Thyroid gland (tissue), 4 donors: ENCODE measurements at regions not wholly inside any gene's neighbourhood (a gene's known extent, or its start where the extent isn't known, plus 50 kb on each side); places are given as distances from the start of the nearest gene placed in this dataset.

Experiments
- DNase-seq, 2 donors: peaks; one replicate each; pipeline ENCODE4 v3.0.0-alpha.2; 2019
- H3K27ac ChIP-seq, 3 donors: fragments of 200-600 bp; sonication (generic); 1 replicate in 2 of 3; 2 replicates in 1 of 3; pipeline ENCODE4 v1.5.1; 2016 to 2019; ENCODE audit warnings: mild to moderate bottlenecking in 1 of 3, moderate library complexity in 1 of 3
- H3K27me3 ChIP-seq: fragments of 200-600 bp; sonication (generic); one replicate; pipeline ENCODE4 v1.5.1; 2019
- H3K36me3 ChIP-seq, 2 donors: fragments of 200-600 bp; sonication (generic); one replicate each; pipeline ENCODE4 v1.5.1; 2016 to 2019
- H3K4me1 ChIP-seq, 2 donors: fragments of 200-600 bp; sonication (generic); one replicate each; pipeline ENCODE4 v1.5.1; 2017 to 2019
- H3K4me3 ChIP-seq, 3 donors: fragments of 200-600 bp; sonication (generic); replicated peaks in 1 of 3; 1 replicate in 2 of 3; 2 replicates in 1 of 3; pipeline ENCODE4 v1.5.1; 2016; ENCODE audit warnings: mild to moderate bottlenecking in 1 of 3
- H3K9me3 ChIP-seq: fragments of 200-600 bp; sonication (generic); one replicate; pipeline ENCODE4 v1.5.1; 2017
- POLR2A ChIP-seq, 2 donors: fragments of 450-650 bp; IDR thresholded peaks; one replicate each; pipeline ENCODE4 v1.6.1; 2017; ENCODE audit warnings: antibody characterized with exemption in 2 of 2, mild to moderate bottlenecking in 2 of 2, moderate library complexity in 1 of 2
- WGBS, 2 donors: methylation state at CpG; one replicate each; pipeline ENCODE4 v1.1.5; 2017; 5-methylcytosine and 5-hydroxymethylcytosine counted together
- intact Hi-C: fragments of 100-400 bp; cut with DNase I; formaldehyde crosslinking; loops from one replicate; pipeline ENCODE4 v1.15.1; 2023
- TF ChIP-seq, protein P1 (sequence below), 6 experiments: fragments of 200-600 bp in 3 of 6; fragments of 450-650 bp in 3 of 6; sonication (generic) in 3 of 6; IDR thresholded peaks; one replicate each; pipeline ENCODE4 v1.5.1; 2016 to 2019; ENCODE audit warnings: antibody characterized with exemption in 6 of 6, mild to moderate bottlenecking in 2 of 6, inconsistent platforms in 1 of 6, moderate library complexity in 1 of 6

DNA sequence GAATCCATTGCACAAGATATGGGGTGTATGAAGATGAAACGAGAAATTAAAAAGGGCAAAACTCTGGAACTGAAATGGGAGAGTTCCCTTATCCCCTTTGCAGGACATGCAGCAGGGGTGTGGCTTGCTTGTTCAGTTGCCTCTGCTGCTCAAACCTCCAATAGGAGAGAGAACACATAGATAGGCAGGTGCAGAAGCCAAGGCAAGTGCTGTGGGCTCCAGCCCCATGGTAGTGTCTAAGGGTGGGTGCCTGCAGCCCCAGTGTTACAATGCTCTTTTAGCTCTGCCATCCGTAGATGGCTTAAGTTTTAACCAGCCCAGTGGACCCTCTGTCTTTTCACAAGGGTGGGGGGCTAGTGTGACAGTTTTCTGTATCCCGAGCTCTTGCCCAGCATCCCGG is 69.7 kb downstream of the CMAS start:
- Histone ChIP-seq H3K36me3 (no peaks in the 10 kb centered on the region), H3K27ac (no peak overlapping the region), H3K9me3 (no peaks in the 10 kb centered on the region), H3K4me1 (no peaks in the 10 kb centered on the region), H3K27me3 (no peaks in the 10 kb centered on the region), H3K4me3 (no peak overlapping the region)
- WGBS, 2 donors: 74% methylated on average over 4 of the region's 4 CpGs
- DNase-seq: no peak
- intact Hi-C loops: no loop called here
- TF ChIP-seq, protein P1, sequence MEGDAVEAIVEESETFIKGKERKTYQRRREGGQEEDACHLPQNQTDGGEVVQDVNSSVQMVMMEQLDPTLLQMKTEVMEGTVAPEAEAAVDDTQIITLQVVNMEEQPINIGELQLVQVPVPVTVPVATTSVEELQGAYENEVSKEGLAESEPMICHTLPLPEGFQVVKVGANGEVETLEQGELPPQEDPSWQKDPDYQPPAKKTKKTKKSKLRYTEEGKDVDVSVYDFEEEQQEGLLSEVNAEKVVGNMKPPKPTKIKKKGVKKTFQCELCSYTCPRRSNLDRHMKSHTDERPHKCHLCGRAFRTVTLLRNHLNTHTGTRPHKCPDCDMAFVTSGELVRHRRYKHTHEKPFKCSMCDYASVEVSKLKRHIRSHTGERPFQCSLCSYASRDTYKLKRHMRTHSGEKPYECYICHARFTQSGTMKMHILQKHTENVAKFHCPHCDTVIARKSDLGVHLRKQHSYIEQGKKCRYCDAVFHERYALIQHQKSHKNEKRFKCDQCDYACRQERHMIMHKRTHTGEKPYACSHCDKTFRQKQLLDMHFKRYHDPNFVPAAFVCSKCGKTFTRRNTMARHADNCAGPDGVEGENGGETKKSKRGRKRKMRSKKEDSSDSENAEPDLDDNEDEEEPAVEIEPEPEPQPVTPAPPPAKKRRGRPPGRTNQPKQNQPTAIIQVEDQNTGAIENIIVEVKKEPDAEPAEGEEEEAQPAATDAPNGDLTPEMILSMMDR (IDR thresholded peaks at IDR 0.05): no peak
- TF ChIP-seq POLR2A (IDR thresholded peaks at IDR 0.05): no peak

- Histone ChIP-seq H3K4me3 (no peak overlapping the region), H3K36me3 (no peaks in the 10 kb centered on the region), H3K27me3 (no peaks in the 10 kb centered on the region), H3K27ac (no peak overlapping the region), H3K9me3 (no peaks in the 10 kb centered on the region), H3K4me1 (no peaks in the 10 kb centered on the region)
- 79 to 89% methylated on average over 5 of the region's 5 CpGs for WGBS, 2 donors
- no peak for DNase-seq
- TF ChIP-seq POLR2A (IDR thresholded peaks at IDR 0.05): no peak
- TF ChIP-seq, protein P1 (IDR thresholded peaks at IDR 0.05): no peak
- intact Hi-C loops: no loop called here
These were observed 70.4 kb downstream of the CMAS start for GRCh38 chr12:22116376-22116775.

- no peaks in the 10 kb centered on the region for H3K4me1 ChIP-seq
- WGBS, 2 donors: 70 to 71% methylated on average over 3 of the region's 3 CpGs
- no peak for DNase-seq
- no peak overlapping the region for H3K4me3 ChIP-seq
- H3K27me3 ChIP-seq: no peaks in the 10 kb centered on the region
- TF ChIP-seq POLR2A (IDR thresholded peaks at IDR 0.05): no peak
- TF ChIP-seq, protein P1 (IDR thresholded peaks at IDR 0.05): no peak
- H3K27ac ChIP-seq: no peak overlapping the region
- H3K9me3 ChIP-seq: no peaks in the 10 kb centered on the region
- intact Hi-C loops: no loop called here
- no peaks in the 10 kb centered on the region for H3K36me3 ChIP-seq
These were observed 71.7 kb downstream of the CMAS start for GRCh38 chr12:22117563-22118237.

GRCh38 chr12:22118238-22118790 is 72.3 kb downstream of the CMAS start:
- no peak overlapping the region for H3K4me3 ChIP-seq
- H3K9me3 ChIP-seq: no peaks in the 10 kb centered on the region
- no peaks in the 10 kb centered on the region for H3K36me3 ChIP-seq
- H3K27ac ChIP-seq: no peak overlapping the region
- H3K27me3 ChIP-seq: no peaks in the 10 kb centered on the region
- WGBS, 2 donors: 73 to 75% methylated on average over 3 of the region's 3 CpGs
- DNase-seq: no peak
- intact Hi-C loops: no loop called here
- no peaks in the 10 kb centered on the region for H3K4me1 ChIP-seq
- TF ChIP-seq, protein P1 (IDR thresholded peaks at IDR 0.05): no peak
- TF ChIP-seq POLR2A (IDR thresholded peaks at IDR 0.05): no peak

GRCh38 chr12:22121224-22121623 is 75.2 kb downstream of the CMAS start:
- Histone ChIP-seq H3K4me1 (no peaks in the 10 kb centered on the region), H3K27ac (no peak overlapping the region), H3K36me3 (no peaks in the 10 kb centered on the region), H3K27me3 (no peaks in the 10 kb centered on the region), H3K9me3 (no peaks in the 10 kb centered on the region), H3K4me3 (no peak overlapping the region)
- TF ChIP-seq POLR2A (IDR thresholded peaks at IDR 0.05): no peak
- TF ChIP-seq, protein P1 (IDR thresholded peaks at IDR 0.05): peak in 4 of 6 experiments; percentile 8 to 31 (median 12)
- peak; percentile 18 to 24 for DNase-seq
- intact Hi-C loops: no loop called here
- WGBS, 2 donors: 64 to 67% methylated on average over 4 of the region's 4 CpGs
